ENCODE measurements at regions not wholly inside any gene's neighbourhood (a gene's known extent, or its start where the extent isn't known, plus 50 kb on each side); places are given as distances from the start of the nearest gene placed in this dataset.

DNA sequence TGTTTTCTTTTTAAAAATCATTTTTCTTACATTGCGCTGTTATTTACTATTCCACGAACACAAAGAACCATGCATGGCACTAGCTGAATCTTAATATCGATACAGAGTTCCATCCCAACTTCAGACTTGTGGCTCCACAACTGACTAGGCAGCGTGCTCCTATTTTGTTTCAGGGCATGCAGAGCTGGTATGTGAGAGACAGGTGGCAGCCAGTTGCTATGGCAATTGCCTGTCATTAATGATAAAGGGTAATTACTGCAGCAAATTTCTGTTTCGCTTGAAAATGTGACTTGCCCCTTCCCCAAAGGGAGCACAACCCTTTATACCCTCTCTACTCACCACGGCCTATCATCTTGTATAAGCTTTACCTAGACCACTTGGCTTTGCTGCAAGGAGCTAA is 113.1 kb upstream of the G2E3 start:
- TF ChIP-seq, protein P1, sequence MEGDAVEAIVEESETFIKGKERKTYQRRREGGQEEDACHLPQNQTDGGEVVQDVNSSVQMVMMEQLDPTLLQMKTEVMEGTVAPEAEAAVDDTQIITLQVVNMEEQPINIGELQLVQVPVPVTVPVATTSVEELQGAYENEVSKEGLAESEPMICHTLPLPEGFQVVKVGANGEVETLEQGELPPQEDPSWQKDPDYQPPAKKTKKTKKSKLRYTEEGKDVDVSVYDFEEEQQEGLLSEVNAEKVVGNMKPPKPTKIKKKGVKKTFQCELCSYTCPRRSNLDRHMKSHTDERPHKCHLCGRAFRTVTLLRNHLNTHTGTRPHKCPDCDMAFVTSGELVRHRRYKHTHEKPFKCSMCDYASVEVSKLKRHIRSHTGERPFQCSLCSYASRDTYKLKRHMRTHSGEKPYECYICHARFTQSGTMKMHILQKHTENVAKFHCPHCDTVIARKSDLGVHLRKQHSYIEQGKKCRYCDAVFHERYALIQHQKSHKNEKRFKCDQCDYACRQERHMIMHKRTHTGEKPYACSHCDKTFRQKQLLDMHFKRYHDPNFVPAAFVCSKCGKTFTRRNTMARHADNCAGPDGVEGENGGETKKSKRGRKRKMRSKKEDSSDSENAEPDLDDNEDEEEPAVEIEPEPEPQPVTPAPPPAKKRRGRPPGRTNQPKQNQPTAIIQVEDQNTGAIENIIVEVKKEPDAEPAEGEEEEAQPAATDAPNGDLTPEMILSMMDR (IDR thresholded peaks at IDR 0.05) = no peak
- no peak for TF ChIP-seq POLR2A (IDR thresholded peaks at IDR 0.05)
